Endothelial cell (in vitro differentiated cells): ENCODE measurements at regions not wholly inside any gene's neighbourhood (a gene's known extent, or its start where the extent isn't known, plus 50 kb on each side); places are given as distances from the start of the nearest gene placed in this dataset.

Experiments
- DNase-seq: peaks from one replicate; pipeline ENCODE4 v3.0.0; 2021; ENCODE audit warnings: low spot score
- H3K27ac Mint-ChIP-seq: one replicate; pipeline ENCODE4 v1.8.0; 2021; ENCODE audit warnings: mixed read lengths, inconsistent platforms; ENCODE audit not compliant: unreplicated experiment
- H3K27me3 Mint-ChIP-seq: one replicate; pipeline ENCODE4 v1.8.0; 2021; ENCODE audit warnings: mild to moderate bottlenecking, moderate library complexity, mixed read lengths, inconsistent platforms; ENCODE audit not compliant: unreplicated experiment
- H3K36me3 Mint-ChIP-seq: one replicate; pipeline ENCODE4 v1.8.0; 2021; ENCODE audit warnings: mild to moderate bottlenecking, low read depth, mixed read lengths, inconsistent platforms; ENCODE audit not compliant: unreplicated experiment
- H3K4me1 Mint-ChIP-seq: one replicate; pipeline ENCODE4 v1.8.0; 2021; ENCODE audit warnings: mild to moderate bottlenecking, mixed read lengths, inconsistent platforms; ENCODE audit not compliant: unreplicated experiment
- H3K4me3 Mint-ChIP-seq: one replicate; pipeline ENCODE4 v1.8.0; 2021; ENCODE audit warnings: mild to moderate bottlenecking, mixed read lengths, inconsistent platforms; ENCODE audit not compliant: unreplicated experiment
- H3K9me3 Mint-ChIP-seq: one replicate; pipeline ENCODE4 v1.8.0; 2021; ENCODE audit warnings: mixed read lengths, inconsistent platforms; ENCODE audit not compliant: unreplicated experiment
- CTCF ChIP-seq: fragments of 200-600 bp; sonication (generic); IDR thresholded peaks from one replicate; pipeline ENCODE4 v1.5.0; 2021; ENCODE audit warnings: antibody characterized with exemption; ENCODE audit not compliant: unreplicated experiment

DNA sequence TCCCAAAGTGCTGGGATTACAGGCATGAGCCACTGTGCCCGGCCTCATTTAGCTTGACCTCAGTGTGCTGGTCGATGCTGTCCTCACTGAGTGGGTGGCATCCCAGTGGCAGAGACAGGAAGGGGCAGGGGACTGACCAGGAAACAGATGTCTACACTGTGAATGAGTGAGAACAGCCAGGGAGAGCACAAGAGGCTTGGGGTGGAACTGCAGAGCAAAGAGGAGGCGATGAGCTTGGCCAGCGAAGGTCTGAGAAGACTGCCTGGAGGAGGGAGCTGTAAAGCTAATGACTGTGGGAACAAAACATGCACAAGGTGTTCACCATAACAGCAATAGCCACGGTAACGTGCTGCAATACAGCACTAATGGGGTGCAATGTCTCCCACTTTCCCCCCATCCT is 57.2 kb upstream of the BEGAIN start:
- Mint-ChIP-seq H3K9me3 (no peaks in the 10 kb centered on the region), H3K27ac (peak overlapping the region; percentile 33), H3K4me3 (no peak overlapping the region), H3K36me3 (no peaks in the 10 kb centered on the region), H3K27me3 (peaks cover 3% of the 10 kb centered on the region), H3K4me1 (peaks cover 15% of the 10 kb centered on the region)
- no peak for TF ChIP-seq CTCF
- no peak for DNase-seq

GRCh38 chr14:100644784-100645183 is 57.6 kb upstream of the BEGAIN start:
- Mint-ChIP-seq H3K9me3 (no peaks in the 10 kb centered on the region), H3K27me3 (peaks cover 3% of the 10 kb centered on the region), H3K4me3 (peak overlapping the region; percentile 18), H3K36me3 (no peaks in the 10 kb centered on the region), H3K4me1 (peaks cover 15% of the 10 kb centered on the region), H3K27ac (peak overlapping the region; percentile 33)
- no peak for DNase-seq
- no peak for TF ChIP-seq CTCF

- peak overlapping the region; percentile 18 for H3K4me3 Mint-ChIP-seq
- H3K27ac Mint-ChIP-seq = peak overlapping the region; percentile 33
- TF ChIP-seq CTCF = peak; percentile 91
- peaks cover 1% of the 10 kb centered on the region for H3K27me3 Mint-ChIP-seq
- H3K9me3 Mint-ChIP-seq = no peaks in the 10 kb centered on the region
- DNase-seq = peak; percentile 95
- no peaks in the 10 kb centered on the region for H3K36me3 Mint-ChIP-seq
- H3K4me1 Mint-ChIP-seq = peaks cover 15% of the 10 kb centered on the region
Measured at GRCh38 chr14:100645196-100645981, 58.2 kb upstream of the BEGAIN start.

GRCh38 chr14:100645982-100646314 is 58.7 kb upstream of the BEGAIN start:
- no peaks in the 10 kb centered on the region for H3K36me3 Mint-ChIP-seq

More at GRCh38 chr14:100645982-100646314, 58.7 kb upstream of the BEGAIN start:
- Mint-ChIP-seq H3K4me3 (no peak overlapping the region), H3K4me1 (peaks cover 15% of the 10 kb centered on the region), H3K27ac (peak overlapping the region; percentile 1), H3K27me3 (peaks cover 1% of the 10 kb centered on the region), H3K9me3 (no peaks in the 10 kb centered on the region)
- DNase-seq = no peak
- TF ChIP-seq CTCF = peak; percentile 54
